Erythroblast (primary cell): ENCODE measurements at regions not wholly inside any gene's neighbourhood (a gene's known extent, or its start where the extent isn't known, plus 50 kb on each side); places are given as distances from the start of the nearest gene placed in this dataset.
"Not testable (repeated sequence)": the region's sequence is repeated elsewhere in the genome, so short reads cannot be mapped to it uniquely, and the experiment has no call there.

ENCODE experiments used
- DNase-seq, 2 experiments: peaks; one replicate each; lab custom pipeline; 2025; lab: John Stamatoyannopoulos, UW
- GATA1 ChIP-seq: IDR thresholded peaks from 2 replicates; pipeline ENCODE4 v1.6.1; 2011; ENCODE audit warnings: low read depth, mild to moderate bottlenecking, control low read depth, low read length, moderate library complexity
- POLR2A ChIP-seq: IDR thresholded peaks from 2 replicates; pipeline ENCODE4 v1.6.1; 2011; ENCODE audit warnings: mild to moderate bottlenecking, low read length

DNA sequence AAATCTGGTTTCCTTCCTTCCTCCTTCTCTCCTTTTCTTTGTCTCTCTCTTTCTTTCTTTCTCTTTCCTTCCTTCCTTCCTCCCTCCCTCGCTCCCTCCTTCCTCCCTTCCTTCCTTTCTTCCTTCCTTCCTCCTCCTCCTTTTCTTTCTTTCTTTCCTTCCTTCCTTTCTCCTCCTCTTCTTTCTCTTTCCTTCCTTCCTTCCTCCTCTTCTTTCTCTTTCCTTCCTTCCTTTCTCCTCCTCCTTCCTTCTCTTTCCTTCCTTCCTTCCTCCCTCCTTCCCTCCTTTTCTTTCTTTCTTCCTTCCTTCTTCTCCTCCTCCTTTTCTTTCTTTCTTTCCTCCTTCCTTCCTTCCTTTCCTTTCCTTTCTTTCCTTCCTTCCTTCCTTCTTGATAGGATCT is 61.2 kb downstream of the VIP start:
- no peak for DNase-seq
- no peak for TF ChIP-seq GATA1
- no peak for TF ChIP-seq POLR2A

DNA sequence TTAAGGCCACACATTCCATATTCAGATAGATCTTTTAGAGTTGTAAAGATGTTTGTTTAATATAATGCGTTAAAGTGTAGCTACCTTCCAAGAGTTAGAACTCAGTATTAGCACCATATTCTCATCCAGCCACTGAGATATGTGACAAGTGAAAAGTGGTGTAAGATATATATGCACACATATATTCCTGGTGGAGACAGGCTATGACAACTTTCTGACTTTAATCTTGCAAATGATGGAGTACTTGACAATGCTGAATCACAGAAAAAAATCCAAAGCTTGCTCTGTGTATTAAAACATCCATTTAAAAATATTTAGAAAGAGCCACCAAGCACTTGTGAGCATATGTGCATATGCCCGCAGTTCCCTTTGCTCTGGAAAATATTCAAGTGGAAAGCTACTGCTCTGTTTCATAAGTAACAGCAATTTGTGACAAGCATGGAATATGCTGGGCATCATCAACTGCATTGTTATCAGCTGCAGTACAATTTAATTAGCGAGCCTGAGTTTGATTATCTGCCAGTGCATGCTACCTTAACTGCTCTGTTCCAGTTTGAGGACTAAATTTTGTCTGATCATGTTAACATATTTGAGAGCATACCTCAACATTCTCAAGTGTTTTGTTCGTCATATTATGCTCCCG is 64.8 kb downstream of the VIP start:
- TF ChIP-seq GATA1 (no peak), POLR2A (no peak)
- no peak for DNase-seq

DNA sequence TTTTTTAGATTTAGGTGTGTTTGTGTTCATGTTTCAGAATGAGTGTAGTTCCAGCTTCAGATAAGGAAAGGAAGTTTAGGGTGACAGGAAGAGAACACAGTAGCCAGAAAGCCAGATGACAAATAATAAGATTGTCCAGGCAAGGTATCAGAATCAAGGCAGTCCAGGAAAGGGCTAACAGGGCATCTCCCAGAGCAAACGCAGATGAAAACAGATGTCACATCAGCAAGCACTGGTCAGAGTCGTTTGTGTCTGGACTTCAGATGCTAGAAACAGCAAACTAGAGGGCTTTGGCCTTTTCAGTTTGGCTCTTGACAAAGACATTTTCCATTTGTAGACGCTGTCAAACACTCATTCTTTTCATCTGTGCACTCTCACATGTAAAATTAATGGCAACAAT is 65.5 kb downstream of the VIP start:
- TF ChIP-seq GATA1: no peak
- no peak for TF ChIP-seq POLR2A
- no peak for DNase-seq

- no peak for DNase-seq
- TF ChIP-seq POLR2A (no peak), GATA1 (no peak)
These were observed 70.9 kb downstream of the VIP start for GRCh38 chr6:152821525-152821924.

DNA sequence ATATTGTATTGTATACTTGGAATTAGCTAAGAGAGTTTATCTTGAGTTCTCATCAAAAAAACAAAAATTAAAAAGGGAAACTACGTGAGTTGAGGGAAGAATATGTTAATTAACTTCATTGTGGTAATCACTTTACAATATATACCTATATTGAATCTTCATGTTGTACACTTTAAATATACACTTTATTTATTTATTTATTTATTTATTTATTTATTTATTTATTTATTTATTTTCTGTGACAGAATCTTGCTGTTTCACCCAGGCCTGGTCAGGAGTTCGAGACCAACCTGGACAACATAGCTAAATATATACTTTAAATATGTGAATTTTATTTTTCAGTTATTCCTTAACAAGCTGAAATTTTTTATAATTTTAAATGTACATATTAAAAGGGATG is 74.1 kb downstream of the VIP start:
- no peak for DNase-seq
- TF ChIP-seq POLR2A (no peak), GATA1 (no peak)

GRCh38 chr6:152828431-152828830 is 77.8 kb downstream of the VIP start:
- TF ChIP-seq GATA1 (no peak), POLR2A (no peak)
- DNase-seq: no peak

- DNase-seq: not testable (repeated sequence)
These were observed 83.8 kb downstream of the VIP start for GRCh38 chr6:152834366-152834765.

DNA sequence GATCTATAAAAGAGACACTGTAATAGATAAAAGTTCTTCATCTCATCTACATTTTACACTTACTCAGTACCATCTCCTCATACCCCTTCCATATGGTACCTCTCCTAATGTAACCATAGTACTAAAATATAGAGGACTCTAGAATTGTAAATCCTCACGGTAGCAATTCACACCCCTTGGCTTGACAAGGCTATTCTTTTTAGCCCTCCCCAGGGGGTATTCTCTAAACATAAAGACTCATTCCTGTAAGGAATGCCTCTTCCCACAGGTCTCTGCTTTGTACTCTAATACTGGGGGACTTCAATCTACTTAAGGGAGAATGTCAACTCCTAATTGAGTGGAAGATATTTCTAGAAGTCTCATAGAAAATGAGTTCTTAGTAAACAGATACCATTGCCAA is 85.9 kb downstream of the VIP start:
- no peak for DNase-seq
- no peak for TF ChIP-seq POLR2A
- TF ChIP-seq GATA1: no peak

- no peak for DNase-seq
- no peak for TF ChIP-seq POLR2A
These were observed 94.8 kb downstream of the VIP start for GRCh38 chr6:152845421-152845820.

GRCh38 chr6:152846825-152847224 is 96.2 kb downstream of the VIP start:
- TF ChIP-seq GATA1: no peak
- TF ChIP-seq POLR2A: no peak
- DNase-seq: peak in 1 of 2 experiments; percentile 14

- TF ChIP-seq POLR2A (no peak), GATA1 (no peak)
- DNase-seq: no peak
These were observed 98.3 kb downstream of the VIP start for GRCh38 chr6:152848919-152849318.

- TF ChIP-seq POLR2A: no peak
- no peak for TF ChIP-seq GATA1
- no peak for DNase-seq
These were observed 103.6 kb downstream of the VIP start for GRCh38 chr6:152854086-152854795.

GRCh38 chr6:152858141-152858540 is 107.5 kb downstream of the VIP start:
- no peak for DNase-seq
- TF ChIP-seq POLR2A: no peak
- no peak for TF ChIP-seq GATA1

- no peak for DNase-seq
- no peak for TF ChIP-seq GATA1
- no peak for TF ChIP-seq POLR2A
These were observed 108.6 kb downstream of the VIP start for GRCh38 chr6:152859225-152859624.

DNA sequence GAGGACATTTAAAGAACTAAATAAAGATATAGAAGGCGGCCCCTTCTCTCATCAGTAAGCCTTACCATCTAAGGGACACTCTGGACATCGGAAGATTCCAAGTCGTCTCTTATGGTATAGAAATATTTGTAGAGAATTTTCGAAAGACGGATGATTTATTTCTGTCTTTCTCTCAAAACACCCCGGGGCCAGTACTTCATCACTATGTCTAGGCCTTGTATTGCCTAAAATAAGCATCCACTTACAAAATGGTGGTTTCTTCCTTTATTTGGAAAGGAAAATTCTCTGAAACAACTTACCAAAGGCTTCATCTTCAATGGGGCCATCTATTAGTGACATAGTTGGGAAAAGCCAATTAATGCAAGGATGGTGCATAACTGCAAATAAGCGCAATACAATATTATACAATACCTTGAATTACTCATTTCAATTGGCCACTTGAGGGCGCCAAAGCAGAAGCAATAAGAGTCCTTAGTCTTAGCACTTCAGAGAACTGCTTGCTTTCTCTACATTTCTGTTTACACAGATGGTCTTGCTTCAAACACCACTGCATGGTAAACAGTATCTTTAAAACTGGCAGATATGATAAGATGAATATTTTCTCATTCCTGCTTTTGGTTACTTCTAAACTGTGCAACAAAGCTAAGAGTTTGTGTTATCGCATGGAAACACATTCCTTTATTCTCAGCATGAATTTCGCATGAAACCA is 113.2 kb downstream of the VIP start:
- peak; percentile 67 to 81 for DNase-seq
- no peak for TF ChIP-seq GATA1
- no peak for TF ChIP-seq POLR2A

GRCh38 chr6:152874267-152874666 is 108.6 kb downstream of the FBXO5 start:
- no peak for DNase-seq
- no peak for TF ChIP-seq GATA1
- no peak for TF ChIP-seq POLR2A
